Thyroid gland (tissue), 4 donors: ENCODE measurements at regions not wholly inside any gene's neighbourhood (a gene's known extent, or its start where the extent isn't known, plus 50 kb on each side); places are given as distances from the start of the nearest gene placed in this dataset.

Experiments
- DNase-seq, 2 donors: peaks; one replicate each; pipeline ENCODE4 v3.0.0-alpha.2; 2019
- H3K27ac ChIP-seq, 3 donors: fragments of 200-600 bp; sonication (generic); 1 replicate in 2 of 3; 2 replicates in 1 of 3; pipeline ENCODE4 v1.5.1; 2016 to 2019; ENCODE audit warnings: mild to moderate bottlenecking in 1 of 3, moderate library complexity in 1 of 3
- H3K27me3 ChIP-seq: fragments of 200-600 bp; sonication (generic); one replicate; pipeline ENCODE4 v1.5.1; 2019
- H3K36me3 ChIP-seq, 2 donors: fragments of 200-600 bp; sonication (generic); one replicate each; pipeline ENCODE4 v1.5.1; 2016 to 2019
- H3K4me1 ChIP-seq, 2 donors: fragments of 200-600 bp; sonication (generic); one replicate each; pipeline ENCODE4 v1.5.1; 2017 to 2019
- H3K4me3 ChIP-seq, 3 donors: fragments of 200-600 bp; sonication (generic); replicated peaks in 1 of 3; 1 replicate in 2 of 3; 2 replicates in 1 of 3; pipeline ENCODE4 v1.5.1; 2016; ENCODE audit warnings: mild to moderate bottlenecking in 1 of 3
- H3K9me3 ChIP-seq: fragments of 200-600 bp; sonication (generic); one replicate; pipeline ENCODE4 v1.5.1; 2017
- POLR2A ChIP-seq, 2 donors: fragments of 450-650 bp; IDR thresholded peaks; one replicate each; pipeline ENCODE4 v1.6.1; 2017; ENCODE audit warnings: antibody characterized with exemption in 2 of 2, mild to moderate bottlenecking in 2 of 2, moderate library complexity in 1 of 2
- WGBS, 2 donors: methylation state at CpG; one replicate each; pipeline ENCODE4 v1.1.5; 2017; 5-methylcytosine and 5-hydroxymethylcytosine counted together
- intact Hi-C: fragments of 100-400 bp; cut with DNase I; formaldehyde crosslinking; loops from one replicate; pipeline ENCODE4 v1.15.1; 2023
- TF ChIP-seq, protein P1 (sequence below), 6 experiments: fragments of 200-600 bp in 3 of 6; fragments of 450-650 bp in 3 of 6; sonication (generic) in 3 of 6; IDR thresholded peaks; one replicate each; pipeline ENCODE4 v1.5.1; 2016 to 2019; ENCODE audit warnings: antibody characterized with exemption in 6 of 6, mild to moderate bottlenecking in 2 of 6, inconsistent platforms in 1 of 6, moderate library complexity in 1 of 6

DNA sequence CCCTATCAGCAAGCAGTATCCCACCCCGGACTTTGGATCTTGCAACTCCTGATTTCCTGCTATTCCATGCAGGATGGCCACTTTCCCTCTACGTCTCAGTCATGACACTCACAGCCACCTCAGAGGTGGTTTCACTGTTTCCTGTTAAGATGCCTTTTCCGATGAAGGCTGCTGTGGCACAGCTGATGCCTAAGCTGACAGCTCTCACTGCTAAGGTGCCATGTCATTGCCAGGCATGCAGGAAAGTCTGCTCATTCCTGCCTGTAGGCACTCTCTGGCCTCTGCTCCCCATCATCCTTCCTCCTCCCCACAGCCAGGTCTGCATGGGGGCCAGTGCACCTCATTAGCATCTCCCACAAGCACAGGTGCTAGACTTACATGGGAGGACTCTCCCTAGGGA, 173.0 kb downstream of the CBLN1 start:
- intact Hi-C loops = no loop called here
- 82 to 83% methylated on average over 3 of the region's 3 CpGs for WGBS, 2 donors
- no peaks in the 10 kb centered on the region for H3K4me1 ChIP-seq

DNA sequence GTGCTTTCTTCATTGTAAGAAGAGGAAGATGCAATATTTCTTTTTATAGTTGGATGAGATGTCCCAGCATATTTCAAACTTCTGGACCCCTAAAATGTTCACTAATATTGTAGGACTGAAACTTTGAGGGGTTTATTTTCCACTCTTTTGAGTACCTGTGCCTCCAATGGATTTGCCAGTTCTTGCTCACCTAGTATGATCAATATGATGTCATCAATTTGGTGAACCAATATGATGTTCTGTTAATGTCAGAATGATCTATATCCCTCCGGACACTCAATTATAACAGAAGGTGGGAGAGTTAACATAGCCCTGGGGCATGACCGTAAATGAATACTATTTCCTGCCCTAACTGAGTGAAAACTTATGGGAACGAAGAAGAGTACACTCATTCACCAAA, 178.3 kb downstream of the CBLN1 start:
- WGBS, 2 donors = 94 to 100% methylated on average over 3 of the region's 3 CpGs
- Histone ChIP-seq H3K4me1 (no peaks in the 10 kb centered on the region), H3K27me3 (no peaks in the 10 kb centered on the region), H3K9me3 (no peaks in the 10 kb centered on the region), H3K27ac (no peak overlapping the region), H3K4me3 (no peak overlapping the region), H3K36me3 (no peaks in the 10 kb centered on the region)
- TF ChIP-seq, protein P1, sequence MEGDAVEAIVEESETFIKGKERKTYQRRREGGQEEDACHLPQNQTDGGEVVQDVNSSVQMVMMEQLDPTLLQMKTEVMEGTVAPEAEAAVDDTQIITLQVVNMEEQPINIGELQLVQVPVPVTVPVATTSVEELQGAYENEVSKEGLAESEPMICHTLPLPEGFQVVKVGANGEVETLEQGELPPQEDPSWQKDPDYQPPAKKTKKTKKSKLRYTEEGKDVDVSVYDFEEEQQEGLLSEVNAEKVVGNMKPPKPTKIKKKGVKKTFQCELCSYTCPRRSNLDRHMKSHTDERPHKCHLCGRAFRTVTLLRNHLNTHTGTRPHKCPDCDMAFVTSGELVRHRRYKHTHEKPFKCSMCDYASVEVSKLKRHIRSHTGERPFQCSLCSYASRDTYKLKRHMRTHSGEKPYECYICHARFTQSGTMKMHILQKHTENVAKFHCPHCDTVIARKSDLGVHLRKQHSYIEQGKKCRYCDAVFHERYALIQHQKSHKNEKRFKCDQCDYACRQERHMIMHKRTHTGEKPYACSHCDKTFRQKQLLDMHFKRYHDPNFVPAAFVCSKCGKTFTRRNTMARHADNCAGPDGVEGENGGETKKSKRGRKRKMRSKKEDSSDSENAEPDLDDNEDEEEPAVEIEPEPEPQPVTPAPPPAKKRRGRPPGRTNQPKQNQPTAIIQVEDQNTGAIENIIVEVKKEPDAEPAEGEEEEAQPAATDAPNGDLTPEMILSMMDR (IDR thresholded peaks at IDR 0.05) = no peak
- no peak for TF ChIP-seq POLR2A (IDR thresholded peaks at IDR 0.05)
- DNase-seq = no peak
- intact Hi-C loops = no loop called here

More for the DNA sequence above, 173.0 kb downstream of the CBLN1 start:
- Histone ChIP-seq H3K27ac (no peak overlapping the region), H3K36me3 (no peaks in the 10 kb centered on the region), H3K27me3 (no peaks in the 10 kb centered on the region), H3K4me3 (no peak overlapping the region), H3K9me3 (no peaks in the 10 kb centered on the region)
- no peak for DNase-seq
- TF ChIP-seq, protein P1 (IDR thresholded peaks at IDR 0.05) = no peak
- no peak for TF ChIP-seq POLR2A (IDR thresholded peaks at IDR 0.05)

DNA sequence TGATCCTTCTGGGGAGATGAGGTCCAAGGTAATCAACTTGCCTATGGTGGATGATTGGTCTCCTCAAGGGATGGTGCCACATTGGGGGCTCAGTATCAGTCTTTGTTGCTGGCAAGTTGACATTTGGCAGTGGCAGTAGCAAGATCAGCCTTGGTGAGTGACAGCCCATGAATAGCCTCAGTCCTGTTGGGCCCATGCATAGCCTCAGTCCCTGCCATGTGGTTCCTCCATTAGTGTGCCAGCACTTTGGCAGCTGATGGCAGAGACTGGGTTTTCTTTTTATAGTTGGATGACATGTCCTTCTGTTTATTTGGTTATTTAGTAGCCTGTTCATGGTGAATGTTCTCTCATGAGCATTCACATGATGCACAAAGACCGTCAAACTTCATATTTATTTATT, 179.6 kb downstream of the CBLN1 start:
- no peak for TF ChIP-seq POLR2A (IDR thresholded peaks at IDR 0.05)
- TF ChIP-seq, protein P1 (IDR thresholded peaks at IDR 0.05) = no peak
- Histone ChIP-seq H3K4me3 (no peak overlapping the region), H3K27ac (no peak overlapping the region), H3K36me3 (no peaks in the 10 kb centered on the region), H3K9me3 (no peaks in the 10 kb centered on the region), H3K4me1 (no peaks in the 10 kb centered on the region), H3K27me3 (no peaks in the 10 kb centered on the region)
- WGBS, 2 donors = 88 to 91% methylated on average over 1 of the region's 1 CpG
- intact Hi-C loops = no loop called here
- no peak for DNase-seq

DNA sequence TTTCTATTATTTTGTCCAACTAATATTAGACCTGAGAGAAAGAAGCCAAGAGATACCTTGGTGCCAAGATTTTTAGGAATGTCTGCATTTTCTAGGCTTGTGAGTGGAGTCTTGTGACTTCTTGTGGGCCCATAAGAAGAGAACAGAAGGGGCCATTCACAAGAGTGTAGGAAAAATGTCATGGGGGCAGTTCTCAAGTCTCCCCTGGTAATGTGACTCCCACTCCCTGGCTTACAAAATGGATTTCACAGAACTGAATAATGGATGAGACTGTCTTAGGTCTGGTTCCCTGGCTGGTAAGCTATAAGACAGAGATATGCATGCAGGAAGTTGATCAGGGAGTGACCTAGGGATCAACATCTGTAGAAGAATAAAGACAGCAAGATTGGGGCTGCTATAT, 181.3 kb downstream of the CBLN1 start:
- Histone ChIP-seq H3K36me3 (no peaks in the 10 kb centered on the region), H3K4me1 (peaks cover 0 to 3% of the 10 kb centered on the region in 2 donors), H3K9me3 (no peaks in the 10 kb centered on the region), H3K27ac (no peak overlapping the region), H3K27me3 (no peaks in the 10 kb centered on the region), H3K4me3 (no peak overlapping the region)
- no peak for TF ChIP-seq POLR2A (IDR thresholded peaks at IDR 0.05)
- TF ChIP-seq, protein P1 (IDR thresholded peaks at IDR 0.05) = no peak
- no peak for DNase-seq
- intact Hi-C loops = no loop called here

DNA sequence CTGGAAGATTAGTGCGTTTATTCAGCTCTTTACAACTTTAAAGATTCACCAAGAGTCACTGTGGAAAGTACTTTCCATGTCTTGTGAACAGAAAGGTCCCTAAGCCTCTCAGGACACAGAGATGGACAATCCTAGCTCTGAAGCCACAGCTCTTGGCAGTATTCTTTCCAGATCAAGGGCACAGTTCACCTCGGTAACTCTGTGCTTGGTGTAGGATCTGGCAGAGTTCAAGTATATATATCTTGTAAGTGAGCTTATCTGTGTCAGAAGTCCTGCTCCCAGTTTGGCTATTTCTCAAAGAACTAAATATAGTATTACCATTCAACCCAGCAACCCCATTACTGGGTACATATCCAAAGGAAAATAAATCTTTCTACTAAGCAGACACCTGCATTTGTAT, 183.7 kb downstream of the CBLN1 start:
- Histone ChIP-seq H3K27me3 (no peaks in the 10 kb centered on the region), H3K9me3 (no peaks in the 10 kb centered on the region), H3K36me3 (no peaks in the 10 kb centered on the region), H3K4me3 (no peak overlapping the region), H3K4me1 (peaks cover 0 to 3% of the 10 kb centered on the region in 2 donors), H3K27ac (no peak overlapping the region)
- TF ChIP-seq, protein P1 (IDR thresholded peaks at IDR 0.05) = no peak
- no peak for TF ChIP-seq POLR2A (IDR thresholded peaks at IDR 0.05)
- no peak for DNase-seq
- intact Hi-C loops = no loop called here
- WGBS, 2 donors = 85% methylated on average over 2 of the region's 2 CpGs
